NT2/D1 (cell line): ENCODE measurements at regions not wholly inside any gene's neighbourhood (a gene's known extent, or its start where the extent isn't known, plus 50 kb on each side); places are given as distances from the start of the nearest gene placed in this dataset.

Source experiments
- SUZ12 ChIP-seq: IDR thresholded peaks from 2 replicates; pipeline ENCODE4 v1.6.1; 2011; ENCODE audit not compliant: insufficient read length, insufficient read depth; ENCODE audit errors: extremely low read depth
- YY1 ChIP-seq: IDR thresholded peaks from 2 replicates; pipeline ENCODE4 v1.6.1; 2011; ENCODE audit not compliant: insufficient read length, insufficient read depth
- ZNF274 ChIP-seq: IDR thresholded peaks from 2 replicates; pipeline ENCODE4 v1.6.1; 2011; ENCODE audit warnings: mild to moderate bottlenecking, low read depth, low read length

GRCh38 chr3:44109771-44110361 is 131.8 kb upstream of the TOPAZ1 start:
- TF ChIP-seq ZNF274 (no peak), YY1 (no peak), SUZ12 (no peak)
